WTC11 (cell line): ENCODE measurements at regions not wholly inside any gene's neighbourhood (a gene's known extent, or its start where the extent isn't known, plus 50 kb on each side); places are given as distances from the start of the nearest gene placed in this dataset.
"Not testable (repeated sequence)": the region's sequence is repeated elsewhere in the genome, so short reads cannot be mapped to it uniquely, and the experiment has no call there.

Experiments used
- ATAC-seq: fragments of 200-7000 bp; cut with Tn5 transposase; 2 replicates; pipeline ENCODE4 v1.10.0; 2021; ENCODE audit warnings: mild to moderate bottlenecking, moderate library complexity
- CTCF ChIA-PET: fragments of 300-600 bp; sonication (Branson Sonifier 250); formaldehyde crosslinking; loops from one replicate; lab custom pipeline; 2021; ENCODE audit warnings: antibody characterized with exemption; lab: Charles Lee
- POLR2A ChIA-PET: fragments of 350-600 bp; sonication (Branson Sonifier 250); formaldehyde crosslinking; loops from one replicate; lab custom pipeline; 2021; ENCODE audit warnings: antibody characterized with exemption; lab: Charles Lee
- DNase-seq: peaks from one replicate; pipeline ENCODE4 v3.0.0; 2021; ENCODE audit warnings: low spot score
- H3K27ac Mint-ChIP-seq: 2 replicates; pipeline ENCODE4 v1.8.0; 2021; ENCODE audit warnings: mixed read lengths
- H3K27me3 Mint-ChIP-seq: 2 replicates; pipeline ENCODE4 v1.8.0; 2021; ENCODE audit warnings: low read depth, mild to moderate bottlenecking, moderate library complexity, mixed read lengths
- H3K36me3 Mint-ChIP-seq: 2 replicates; pipeline ENCODE4 v1.8.0; 2021; ENCODE audit warnings: mixed read lengths
- H3K4me1 Mint-ChIP-seq: 2 replicates; pipeline ENCODE4 v1.8.0; 2022; ENCODE audit warnings: mixed read lengths
- H3K4me3 Mint-ChIP-seq: 2 replicates; pipeline ENCODE4 v1.8.0; 2021; ENCODE audit warnings: mild to moderate bottlenecking, moderate library complexity, mixed read lengths
- H3K9me3 Mint-ChIP-seq: 2 replicates; pipeline ENCODE4 v1.8.0; 2021; ENCODE audit warnings: mixed read lengths
- AFF4 ChIP-seq: sonication (generic); formaldehyde crosslinking; IDR thresholded peaks from 2 replicates; pipeline ENCODE4 v1.8.1; 2023; ENCODE audit warnings: mild to moderate bottlenecking, missing genetic modification reagents, borderline replicate concordance
- ATF6 ChIP-seq: sonication (generic); formaldehyde crosslinking; IDR thresholded peaks from 2 replicates; pipeline ENCODE4 v1.8.1; 2023; ENCODE audit warnings: mild to moderate bottlenecking, missing genetic modification reagents
- EMX1 ChIP-seq: fragments of 250-450 bp; sonication (Bioruptor Pico); IDR thresholded peaks from 2 replicates; pipeline ENCODE4 v1.8.0; 2021; ENCODE audit warnings: mild to moderate bottlenecking
- HMGA2 ChIP-seq: fragments of 250-450 bp; sonication (Bioruptor Pico); IDR thresholded peaks from 2 replicates; pipeline ENCODE4 v1.4.0; 2021; ENCODE audit warnings: mild to moderate bottlenecking, moderate library complexity
- MAX ChIP-seq: sonication (generic); formaldehyde crosslinking; IDR thresholded peaks from 2 replicates; pipeline ENCODE4 v1.8.0; 2022; ENCODE audit warnings: mild to moderate bottlenecking, missing genetic modification reagents
- MLX ChIP-seq: sonication (generic); formaldehyde crosslinking; IDR thresholded peaks from 2 replicates; pipeline ENCODE4 v1.8.1; 2023; ENCODE audit warnings: mild to moderate bottlenecking, missing genetic modification reagents, moderate library complexity
- NFATC4 ChIP-seq: fragments of 250-450 bp; sonication (Bioruptor Pico); IDR thresholded peaks from 2 replicates; pipeline ENCODE4 v1.9.0; 2021; ENCODE audit warnings: mild to moderate bottlenecking
- NR2C2 ChIP-seq: sonication (generic); formaldehyde crosslinking; IDR thresholded peaks from 2 replicates; pipeline ENCODE4 v1.8.0; 2022; ENCODE audit warnings: mild to moderate bottlenecking, missing genetic modification reagents
- SMAD4 ChIP-seq: sonication (generic); formaldehyde crosslinking; IDR thresholded peaks from 2 replicates; pipeline ENCODE4 v1.8.0; 2022; ENCODE audit warnings: mild to moderate bottlenecking, missing genetic modification reagents
- STAT6 ChIP-seq: sonication (generic); formaldehyde crosslinking; conservative IDR thresholded peaks from 2 replicates; pipeline ENCODE4 v1.8.1; 2023; ENCODE audit warnings: mild to moderate bottlenecking, low read depth, missing genetic modification reagents, moderate library complexity
- ZNF138 ChIP-seq: sonication (generic); formaldehyde crosslinking; conservative IDR thresholded peaks from 2 replicates; pipeline ENCODE4 v1.8.1; 2022; ENCODE audit warnings: mild to moderate bottlenecking, moderate library complexity, missing genetic modification reagents
- ZNF512 ChIP-seq: sonication (generic); formaldehyde crosslinking; IDR thresholded peaks from 2 replicates; pipeline ENCODE4 v1.8.1; 2022; ENCODE audit warnings: missing genetic modification reagents, borderline replicate concordance

GRCh38 chrX:3532581-3533085 is 180.8 kb downstream of the PRKX start:
- Mint-ChIP-seq H3K36me3 (no peaks in the 10 kb centered on the region; the same call in none of the 2 replicates), H3K4me1 (peaks cover 19% of the 10 kb centered on the region), H3K4me3 (no peak overlapping the region), H3K9me3 (peaks cover 19% of the 10 kb centered on the region), H3K27me3 (no peaks in the 10 kb centered on the region; the same call in 1 of the 2 replicates), H3K27ac (peak overlapping the region; percentile 84)
- CTCF ChIA-PET: no interaction called here
- ATAC-seq (no peak), DNase-seq (no peak)
- POLR2A ChIA-PET: no interaction called here
- TF ChIP-seq STAT6: no peak
- no peak for TF ChIP-seq NR2C2 (CRISPR knock-in tag)

GRCh38 chrX:3531435-3531834 is 182.0 kb downstream of the PRKX start:
- CTCF ChIA-PET, H3K36me3 Mint-ChIP-seq, DNase-seq, H3K4me3 Mint-ChIP-seq, H3K27ac Mint-ChIP-seq, POLR2A ChIA-PET, H3K27me3 Mint-ChIP-seq, ATAC-seq: not testable (repeated sequence)
- H3K4me1 Mint-ChIP-seq: peaks cover 19% of the 10 kb centered on the region
- H3K9me3 Mint-ChIP-seq: peaks cover 19% of the 10 kb centered on the region

- H3K27me3 Mint-ChIP-seq: no peaks in the 10 kb centered on the region
- no peak for DNase-seq
- H3K9me3 Mint-ChIP-seq: peaks cover 3% of the 10 kb centered on the region; the same call in 1 of the 2 replicates
- POLR2A ChIA-PET: no interaction called here
- H3K27ac Mint-ChIP-seq: no peak overlapping the region
- CTCF ChIA-PET: no interaction called here
- TF ChIP-seq ZNF512 (no peak), ATF6 (CRISPR knock-in tag) (no peak), EMX1 (no peak), AFF4 (CRISPR knock-in tag) (no peak), ZNF138 (CRISPR knock-in tag) (no peak), NFATC4 (no peak), HMGA2 (no peak), SMAD4 (CRISPR knock-in tag) (no peak), MLX (CRISPR knock-in tag) (no peak), MAX (CRISPR knock-in tag) (no peak)
- TF ChIP-seq, all 79 proteins: peak for 0
- no peak overlapping the region for H3K4me3 Mint-ChIP-seq
- H3K36me3 Mint-ChIP-seq: no peaks in the 10 kb centered on the region; the same call in 1 of the 2 replicates
- no peak for ATAC-seq
- H3K4me1 Mint-ChIP-seq: peaks cover 19% of the 10 kb centered on the region
These were observed 183.1 kb upstream of the MXRA5 start for GRCh38 chrX:3529466-3530010.
